Activated CD8-positive, alpha-beta memory T cell treated with anti-CD3 and anti-CD28 coated beads for 36 hours (primary cell): ENCODE measurements at regions not wholly inside any gene's neighbourhood (a gene's known extent, or its start where the extent isn't known, plus 50 kb on each side); places are given as distances from the start of the nearest gene placed in this dataset.

Source experiments
- CTCF ChIA-PET: fragments of 350-600 bp; sonication (Branson Sonifier 250); formaldehyde crosslinking; loops from one replicate; lab custom pipeline; 2021; ENCODE audit warnings: antibody characterized with exemption; lab: Charles Lee
- POLR2A ChIA-PET: fragments of 350-600 bp; sonication (Branson Sonifier 250); formaldehyde crosslinking; loops from one replicate; lab custom pipeline; 2021; ENCODE audit warnings: antibody characterized with exemption; lab: Charles Lee

DNA sequence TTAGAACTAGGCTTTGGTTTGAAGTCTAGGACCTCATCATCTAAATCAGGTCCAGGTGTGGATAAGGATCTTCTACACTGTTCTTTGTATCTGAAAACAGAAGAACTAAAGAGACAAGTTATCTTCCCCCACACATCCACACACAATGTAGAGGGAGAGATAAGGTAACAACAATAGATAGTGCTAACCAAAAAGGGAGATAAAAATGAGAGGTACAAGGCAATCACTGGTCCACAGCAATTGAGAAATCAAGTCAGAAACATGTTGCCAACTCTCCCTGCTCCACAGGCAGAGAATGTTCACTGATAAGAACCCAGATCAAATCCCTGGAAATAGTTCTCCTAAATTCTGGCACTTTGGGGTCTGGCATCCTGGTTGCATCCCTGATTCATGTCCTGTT, 75.8 kb upstream of the LHX8 start:
- ChIA-PET CTCF (no interaction called here), POLR2A (no interaction called here)

- ChIA-PET POLR2A (no interaction called here), CTCF (no interaction called here)
Measured at GRCh38 chr1:75062111-75062510, 72.1 kb upstream of the LHX8 start.

GRCh38 chr1:75067975-75068374, 66.2 kb upstream of the LHX8 start:
- ChIA-PET POLR2A (no interaction called here), CTCF (no interaction called here)

DNA sequence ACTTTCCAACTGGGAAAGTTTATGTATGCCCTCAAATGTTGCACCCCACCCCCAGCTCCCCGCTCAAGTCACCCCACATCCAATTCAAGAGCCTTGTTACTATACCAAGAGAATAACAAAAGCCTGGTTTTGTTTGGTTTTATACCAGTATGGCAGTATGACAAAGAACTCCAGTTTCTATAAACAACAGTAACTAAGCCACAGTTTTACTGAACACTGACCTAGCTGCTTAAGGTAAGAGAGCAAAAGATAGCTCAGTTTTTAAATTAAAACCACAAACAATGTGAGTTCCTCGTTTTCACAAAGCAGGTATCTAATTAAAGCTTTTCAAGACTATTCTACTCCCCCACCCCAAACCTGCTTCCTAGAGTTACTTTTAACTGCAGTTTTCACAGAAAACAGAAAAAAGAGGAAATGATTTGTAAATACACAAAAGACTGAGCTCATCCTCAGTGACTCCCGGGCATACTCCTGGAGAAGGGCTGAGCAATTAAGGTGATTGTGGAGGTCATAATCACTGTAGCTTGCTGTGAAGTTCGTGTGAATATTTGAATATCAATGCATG, 59.3 kb upstream of the LHX8 start:
- ChIA-PET POLR2A (no interaction called here), CTCF (no interaction called here)

- CTCF ChIA-PET: no interaction called here
- POLR2A ChIA-PET: no interaction called here
Measured at GRCh38 chr1:75079538-75080290, 54.5 kb upstream of the LHX8 start.

DNA sequence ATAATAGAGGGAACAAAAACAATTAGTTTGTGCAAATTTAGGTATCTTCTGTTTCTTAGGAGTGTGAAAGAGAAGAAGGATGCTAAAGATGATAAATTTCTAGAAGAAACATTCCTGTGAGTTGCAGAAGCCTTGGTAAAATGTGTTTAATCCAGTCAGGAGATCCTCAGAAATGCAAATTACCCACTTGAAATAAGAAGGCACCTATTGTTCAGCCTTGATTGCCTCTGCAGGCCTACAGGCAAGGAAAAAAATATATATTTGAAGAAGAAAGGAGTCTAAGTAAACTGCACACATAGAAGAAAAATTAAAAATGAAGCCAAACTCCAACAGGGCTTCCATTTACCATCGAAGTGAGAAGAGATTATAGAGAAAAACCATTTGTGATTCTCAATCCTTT, 51.0 kb upstream of the LHX8 start:
- CTCF ChIA-PET: no interaction called here
- POLR2A ChIA-PET: no interaction called here

- ChIA-PET POLR2A (no interaction called here), CTCF (interaction anchor here (0.6 kb wide), 1 partner anchor 50 kb away, joined by 3 read pairs; the partner anchor contains the start of gene LHX8)
Measured at GRCh38 chr1:75083848-75084514, 50.2 kb upstream of the LHX8 start.
